ENCODE measurements at regions not wholly inside any gene's neighbourhood (a gene's known extent, or its start where the extent isn't known, plus 50 kb on each side); places are given as distances from the start of the nearest gene placed in this dataset.
"Not testable (repeated sequence)": the region's sequence is repeated elsewhere in the genome, so short reads cannot be mapped to it uniquely, and the experiment has no call there.

GRCh38 chr7:142528608-142529408 is 220.5 kb upstream of the PRSS1 start:
- peak; percentile 25 for DNase-seq (ENCODE audit: low read depth, low spot score)
- in situ Hi-C loops (cut with HindIII; ENCODE audit: low pct_unique_long_range_greater_than_20kb, low sequenced_read_pairs), result no loop called here

- in situ Hi-C loops (cut with HindIII; ENCODE audit: low pct_unique_long_range_greater_than_20kb, low sequenced_read_pairs), result no loop called here
These were observed 225.3 kb upstream of the PRSS1 start for GRCh38 chr7:142523821-142524460.

GRCh38 chr7:142522735-142523134 is 226.5 kb upstream of the PRSS1 start:
- DNase-seq (ENCODE audit: low read depth, low spot score), result no peak
- in situ Hi-C loops (cut with HindIII; ENCODE audit: low pct_unique_long_range_greater_than_20kb, low sequenced_read_pairs), result no loop called here

More at GRCh38 chr7:142523821-142524460, 225.3 kb upstream of the PRSS1 start:
- peak; percentile 34 for DNase-seq (ENCODE audit: low read depth, low spot score)

DNA sequence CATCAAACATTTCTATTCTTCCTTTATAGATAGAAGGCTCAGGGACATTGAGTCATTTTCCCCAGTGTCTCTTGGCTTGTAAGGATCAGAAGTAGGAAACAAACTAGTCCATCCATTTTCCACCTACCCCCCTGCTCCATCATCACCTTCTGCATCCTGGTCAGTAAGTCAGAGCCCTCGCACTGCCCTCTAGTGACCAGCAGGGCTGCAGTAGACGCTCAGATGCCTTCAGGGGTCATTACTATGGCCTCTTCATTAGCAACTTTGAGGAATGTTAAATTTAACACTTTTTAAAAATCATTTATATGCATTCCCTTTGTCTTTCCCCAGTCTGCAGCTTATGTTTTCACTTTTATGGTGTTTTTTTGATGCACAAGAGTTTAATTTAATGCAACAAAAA is 228.4 kb upstream of the PRSS1 start:
- in situ Hi-C loops (cut with HindIII; ENCODE audit: low pct_unique_long_range_greater_than_20kb, low sequenced_read_pairs), result not testable (repeated sequence)
- peak; percentile 61 for DNase-seq (ENCODE audit: low read depth, low spot score)

GRCh38 chr7:142520455-142520854 is 228.8 kb upstream of the PRSS1 start:
- in situ Hi-C loops (cut with HindIII; ENCODE audit: low pct_unique_long_range_greater_than_20kb, low sequenced_read_pairs); DNase-seq (ENCODE audit: low read depth, low spot score): not testable (repeated sequence)

- peak; percentile 42 for DNase-seq (ENCODE audit: low read depth, low spot score)
- in situ Hi-C loops (cut with HindIII; ENCODE audit: low pct_unique_long_range_greater_than_20kb, low sequenced_read_pairs), result no loop called here
These were observed 229.9 kb upstream of the PRSS1 start for GRCh38 chr7:142519079-142520078.

DNA sequence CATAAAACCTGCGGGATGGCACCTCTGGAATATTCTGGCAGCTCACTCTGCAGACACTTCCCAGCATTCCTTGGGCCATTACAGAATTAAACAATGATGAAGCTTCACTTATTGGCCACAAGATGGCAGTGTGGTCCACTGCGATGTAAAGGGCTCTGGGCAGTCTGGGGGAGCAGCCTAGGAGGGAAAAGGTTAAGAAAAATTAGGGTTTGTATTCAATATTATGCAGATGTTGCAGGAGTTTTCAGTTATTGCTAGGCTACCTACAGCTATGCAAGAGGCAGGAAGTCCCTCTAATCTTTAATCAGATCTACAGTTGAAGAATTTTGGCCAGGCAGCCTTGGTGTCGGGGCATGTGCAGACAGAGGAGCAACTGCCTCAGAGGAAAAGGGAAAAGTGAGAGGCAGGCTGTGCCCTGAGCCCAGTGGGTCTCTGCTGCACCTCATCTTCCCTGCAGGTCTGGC is 233.2 kb upstream of the PRSS1 start:
- in situ Hi-C loops (cut with HindIII; ENCODE audit: low pct_unique_long_range_greater_than_20kb, low sequenced_read_pairs), result no loop called here
- peak; percentile 90 for DNase-seq (ENCODE audit: low read depth, low spot score)

DNA sequence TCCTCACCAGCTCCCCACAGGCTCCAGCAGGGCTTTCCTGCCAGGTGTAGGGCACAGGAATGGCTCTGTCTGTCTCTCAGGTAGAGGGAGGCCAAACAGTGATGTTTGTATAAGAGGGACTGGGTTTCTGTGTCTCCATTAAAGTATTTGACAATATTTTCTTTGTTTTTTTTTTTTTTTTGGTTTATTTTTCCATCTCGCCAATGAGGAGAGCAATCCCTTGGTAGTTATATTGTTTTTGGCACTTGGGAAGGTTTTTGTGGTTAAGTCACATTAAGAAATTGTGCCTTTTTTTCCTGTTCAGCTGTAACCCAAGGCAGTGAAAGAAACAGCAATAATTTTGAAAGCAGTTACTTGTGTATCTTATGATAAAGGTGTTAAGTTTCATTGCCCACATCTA is 234.6 kb upstream of the PRSS1 start:
- DNase-seq (ENCODE audit: low read depth, low spot score); in situ Hi-C loops (cut with HindIII; ENCODE audit: low pct_unique_long_range_greater_than_20kb, low sequenced_read_pairs): not testable (repeated sequence)

- in situ Hi-C loops (cut with HindIII; ENCODE audit: low pct_unique_long_range_greater_than_20kb, low sequenced_read_pairs), result no loop called here
- no peak for DNase-seq (ENCODE audit: low read depth, low spot score)
These were observed 235.9 kb upstream of the PRSS1 start for GRCh38 chr7:142513178-142513955.

- DNase-seq (ENCODE audit: low read depth, low spot score), result no peak
- in situ Hi-C loops (cut with HindIII; ENCODE audit: low pct_unique_long_range_greater_than_20kb, low sequenced_read_pairs), result no loop called here
These were observed 237.5 kb upstream of the PRSS1 start for GRCh38 chr7:142511801-142512200.

- in situ Hi-C loops (cut with HindIII; ENCODE audit: low pct_unique_long_range_greater_than_20kb, low sequenced_read_pairs), result no loop called here
- DNase-seq (ENCODE audit: low read depth, low spot score), result no peak
These were observed 237.9 kb upstream of the PRSS1 start for GRCh38 chr7:142511374-142511773.

DNA sequence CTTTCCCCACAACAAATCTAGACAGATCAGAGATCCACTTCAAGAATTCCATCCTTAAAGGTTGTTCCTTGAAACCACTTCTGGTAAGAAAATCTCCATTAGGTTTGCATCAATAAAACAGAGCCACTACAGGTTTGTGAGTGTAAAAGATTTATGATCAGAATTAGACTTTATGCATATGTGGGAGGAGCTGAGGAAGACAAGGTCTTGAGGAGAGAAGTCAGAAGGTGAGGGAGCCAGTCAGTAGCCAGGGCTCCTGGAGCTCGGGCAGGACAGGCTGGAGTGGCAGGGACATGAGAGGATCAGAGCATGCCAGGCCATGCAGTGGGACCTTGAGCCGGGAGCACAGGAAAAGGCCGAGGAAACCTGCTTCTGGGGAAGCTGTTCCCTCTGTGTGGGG is 240.0 kb upstream of the PRSS1 start:
- DNase-seq (ENCODE audit: low read depth, low spot score); in situ Hi-C loops (cut with HindIII; ENCODE audit: low pct_unique_long_range_greater_than_20kb, low sequenced_read_pairs): not testable (repeated sequence)

GRCh38 chr7:142508251-142508650 is 241.0 kb upstream of the PRSS1 start:
- in situ Hi-C loops (cut with HindIII; ENCODE audit: low pct_unique_long_range_greater_than_20kb, low sequenced_read_pairs), result no loop called here
- no peak for DNase-seq (ENCODE audit: low read depth, low spot score)

DNA sequence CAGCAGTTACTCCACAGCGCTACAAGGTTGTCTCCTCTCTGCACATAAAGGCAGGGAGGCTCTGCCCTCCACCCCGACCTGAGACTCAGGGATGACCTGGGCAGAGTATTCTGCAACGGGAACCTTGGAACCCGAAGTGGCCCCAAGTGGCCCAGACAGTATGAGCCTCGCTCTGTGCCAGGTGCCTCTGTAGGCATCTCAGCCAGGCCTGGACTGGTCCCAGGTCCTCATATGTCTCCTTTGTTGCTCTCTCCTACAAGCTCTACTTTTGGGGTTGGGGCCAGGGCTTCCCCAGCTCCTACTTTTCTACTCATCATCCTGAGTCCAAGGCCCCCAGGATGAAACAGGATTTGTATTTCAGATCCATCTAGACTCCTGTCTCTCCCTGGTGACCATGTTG is 241.5 kb upstream of the PRSS1 start:
- DNase-seq (ENCODE audit: low read depth, low spot score), result no peak
- in situ Hi-C loops (cut with HindIII; ENCODE audit: low pct_unique_long_range_greater_than_20kb, low sequenced_read_pairs), result no loop called here

DNA sequence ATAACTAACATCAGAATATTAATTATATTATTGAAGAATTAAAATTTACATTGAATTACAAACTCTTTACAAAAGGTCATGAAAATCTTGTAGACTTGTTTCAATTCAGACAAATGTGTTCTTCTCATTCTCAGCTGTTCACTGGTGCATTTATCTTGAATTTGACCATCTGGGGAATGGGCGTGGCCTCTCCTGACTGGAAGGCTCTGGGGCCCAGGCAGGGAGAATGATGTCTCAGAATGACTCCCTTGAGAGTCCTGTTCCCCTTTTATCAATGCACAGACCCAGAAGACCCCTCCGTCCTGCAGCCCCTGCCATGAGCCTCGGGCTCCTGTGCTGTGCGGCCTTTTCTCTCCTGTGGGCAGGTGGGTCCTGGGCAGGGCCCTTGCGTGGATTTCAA is 242.2 kb upstream of the PRSS1 start:
- in situ Hi-C loops (cut with HindIII; ENCODE audit: low pct_unique_long_range_greater_than_20kb, low sequenced_read_pairs); DNase-seq (ENCODE audit: low read depth, low spot score): not testable (repeated sequence)

DNA sequence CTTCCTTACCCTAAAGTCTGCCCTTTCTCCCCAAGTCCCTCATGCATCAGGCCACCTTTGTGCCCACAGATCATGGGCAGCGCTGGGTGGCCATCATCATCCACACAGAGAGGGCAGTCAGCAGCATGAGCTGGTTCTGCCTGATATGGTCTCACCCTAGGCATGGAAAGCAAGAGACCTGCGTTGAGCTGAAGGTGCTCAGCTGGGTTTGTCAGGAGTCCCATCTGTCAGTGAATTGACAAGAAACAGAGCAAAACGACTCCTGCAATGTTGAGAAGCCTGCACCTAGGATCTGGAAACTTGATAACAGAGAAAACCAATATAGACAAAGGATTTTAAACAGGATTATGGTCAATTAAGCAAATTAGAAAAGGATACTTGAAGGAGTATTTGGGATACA is 242.7 kb upstream of the PRSS1 start:
- in situ Hi-C loops (cut with HindIII; ENCODE audit: low pct_unique_long_range_greater_than_20kb, low sequenced_read_pairs), result no loop called here
- no peak for DNase-seq (ENCODE audit: low read depth, low spot score)

GRCh38 chr7:142503949-142504348 is 245.3 kb upstream of the PRSS1 start:
- DNase-seq (ENCODE audit: low read depth, low spot score); in situ Hi-C loops (cut with HindIII; ENCODE audit: low pct_unique_long_range_greater_than_20kb, low sequenced_read_pairs): not testable (repeated sequence)

Data from SK-MEL-5 (cell line).